Lung microvascular endothelial cell (primary cell): ENCODE measurements at regions not wholly inside any gene's neighbourhood (a gene's known extent, or its start where the extent isn't known, plus 50 kb on each side); places are given as distances from the start of the nearest gene placed in this dataset.
A peak's percentile ranks its signal among the peaks of the same experiment; 100 is the strongest.

Source experiments
- DNase-seq, 2 donors: peaks; one replicate each; pipeline versions ENCODE4 v3.0.0 to v3.0.0-alpha.2; 2010; ENCODE audit warnings: low read depth in 2 of 2

DNA sequence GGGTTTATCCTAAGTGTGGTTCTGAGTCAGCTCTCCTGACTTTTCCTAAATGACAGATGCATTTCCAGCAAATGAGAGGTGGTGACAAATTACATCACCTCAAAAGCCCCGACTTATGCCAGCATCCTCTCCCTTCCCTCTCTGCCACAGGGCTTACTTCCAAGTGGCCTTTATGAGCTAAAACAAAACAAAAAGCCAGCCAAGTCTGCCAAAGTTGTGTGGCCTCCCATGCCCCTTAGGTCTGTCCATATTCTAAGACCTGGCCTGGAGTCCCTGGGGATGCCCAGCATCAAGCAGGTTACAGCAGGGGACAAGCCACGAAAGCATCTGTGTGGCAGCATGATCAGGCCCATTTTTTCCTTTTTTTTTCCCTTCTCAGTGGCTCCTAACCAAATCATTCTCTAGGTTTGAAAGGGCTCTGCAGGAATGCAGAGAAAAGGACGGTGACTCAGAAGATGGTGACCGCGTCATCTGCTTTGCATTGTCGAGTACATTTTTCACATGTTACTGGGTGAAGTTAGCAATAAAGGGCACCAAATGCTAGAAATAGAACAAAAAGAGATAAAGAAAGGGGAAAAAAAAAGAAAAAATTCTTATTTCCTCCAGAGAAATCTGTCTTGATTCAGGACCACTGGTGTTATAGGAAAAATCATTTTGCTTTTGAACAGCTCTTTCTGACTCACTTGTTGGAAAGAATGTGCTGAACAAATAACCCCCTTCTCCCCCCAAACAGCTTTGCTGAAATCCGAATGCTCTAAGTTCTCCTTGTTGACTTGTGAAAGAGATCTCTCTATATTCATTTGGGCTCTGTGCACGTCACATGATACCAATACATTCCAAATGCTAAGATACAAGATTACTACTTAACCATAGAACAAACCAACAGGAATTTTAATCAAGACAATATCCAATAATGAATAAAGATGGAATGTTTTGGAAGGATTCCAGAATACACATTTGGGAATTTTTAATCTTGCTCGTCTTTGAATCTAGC, 178.7 kb downstream of the EN1 start:
- DNase-seq = peak; percentile 5 to 67

GRCh38 chr2:118667964-118668363, 179.5 kb downstream of the EN1 start:
- DNase-seq = peak in 1 of 2 donors; percentile 9

- no peak for DNase-seq
These were observed 180.1 kb downstream of the EN1 start for GRCh38 chr2:118667348-118667747.

DNA sequence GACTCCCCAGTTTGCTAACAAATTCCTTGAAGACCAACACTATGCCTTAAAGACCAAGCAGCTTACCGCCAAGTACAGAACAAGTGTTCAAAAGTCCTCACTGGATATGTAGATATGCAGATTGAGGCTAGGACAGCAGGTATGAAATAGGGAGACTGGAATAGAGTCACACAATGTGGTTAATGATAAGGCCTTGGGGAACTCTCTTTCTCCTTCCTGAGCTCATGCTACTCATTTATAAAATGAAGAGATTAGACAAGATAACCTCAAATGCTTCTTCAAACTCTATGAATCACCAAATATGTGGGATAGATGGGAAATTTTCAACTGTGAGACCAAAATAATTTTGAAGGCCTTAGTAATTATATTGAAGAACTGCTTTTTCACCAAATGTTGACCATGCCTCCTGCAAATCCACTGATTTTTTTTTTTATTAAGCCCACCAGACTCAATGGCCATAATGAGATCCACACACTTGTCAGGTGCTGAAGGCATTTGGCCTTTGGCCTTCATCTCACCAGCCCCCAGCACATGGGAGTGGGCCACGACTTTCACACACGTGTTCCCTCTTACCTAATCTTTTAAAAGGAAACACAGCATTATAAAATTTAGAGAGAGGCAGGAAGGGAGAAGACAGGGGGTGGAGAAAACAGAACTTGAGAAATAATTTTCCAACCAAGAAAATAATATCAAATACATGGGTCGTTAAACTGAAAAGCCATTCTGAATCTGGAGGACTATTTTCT, 181.5 kb downstream of the EN1 start:
- DNase-seq = no peak

- no peak for DNase-seq
These were observed 186.3 kb downstream of the EN1 start for GRCh38 chr2:118661179-118661578.

DNA sequence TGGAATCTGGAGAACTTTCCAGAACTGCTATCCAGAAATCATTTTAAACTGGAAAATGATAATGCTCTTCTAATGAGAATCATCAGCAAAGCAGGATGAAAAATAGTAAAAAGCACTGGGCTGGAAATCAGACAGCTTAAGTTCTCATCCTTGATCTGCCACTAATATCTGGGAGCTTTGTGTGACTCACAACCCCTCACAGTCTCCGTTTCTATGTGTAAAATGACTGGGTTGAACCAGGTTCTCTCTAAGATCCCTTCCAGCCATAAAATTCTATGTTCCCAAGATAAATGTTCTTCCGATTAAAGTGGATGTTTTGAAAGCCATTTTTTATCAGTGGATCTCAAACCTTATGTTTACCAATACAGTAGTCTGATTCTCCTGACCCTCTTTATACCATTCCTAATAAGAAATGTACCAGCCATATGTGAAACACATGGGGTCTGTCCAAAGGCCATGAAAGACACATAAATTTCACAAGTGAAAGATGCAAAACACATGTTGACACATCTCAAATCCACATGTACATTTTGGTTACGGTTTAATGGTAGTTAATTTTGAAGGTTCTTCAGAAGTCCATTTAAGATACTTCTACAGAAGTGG, 188.8 kb downstream of the EN1 start:
- no peak for DNase-seq

GRCh38 chr2:118657466-118657865, 190.0 kb downstream of the EN1 start:
- DNase-seq = no peak

DNA sequence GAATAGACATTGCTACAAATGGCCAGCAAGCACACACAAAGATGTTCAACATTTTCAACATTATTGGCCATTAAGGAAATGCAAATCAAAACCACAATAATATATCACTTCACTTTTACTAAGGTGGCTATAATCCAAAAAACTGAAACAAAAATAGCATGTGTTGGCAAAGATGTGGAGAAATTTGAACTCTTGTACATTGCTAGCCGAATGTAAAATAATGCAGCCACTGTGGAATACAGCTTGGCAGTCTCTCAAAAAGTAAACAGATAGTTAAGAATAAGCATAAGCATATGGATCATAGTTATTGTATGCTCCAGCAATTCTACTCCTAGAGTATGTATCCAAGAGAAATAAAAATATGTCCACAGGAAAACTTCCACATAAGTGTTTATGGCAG, 192.5 kb downstream of the EN1 start:
- no peak for DNase-seq

- no peak for DNase-seq
These were observed 197.1 kb downstream of the EN1 start for GRCh38 chr2:118650327-118650726.

DNA sequence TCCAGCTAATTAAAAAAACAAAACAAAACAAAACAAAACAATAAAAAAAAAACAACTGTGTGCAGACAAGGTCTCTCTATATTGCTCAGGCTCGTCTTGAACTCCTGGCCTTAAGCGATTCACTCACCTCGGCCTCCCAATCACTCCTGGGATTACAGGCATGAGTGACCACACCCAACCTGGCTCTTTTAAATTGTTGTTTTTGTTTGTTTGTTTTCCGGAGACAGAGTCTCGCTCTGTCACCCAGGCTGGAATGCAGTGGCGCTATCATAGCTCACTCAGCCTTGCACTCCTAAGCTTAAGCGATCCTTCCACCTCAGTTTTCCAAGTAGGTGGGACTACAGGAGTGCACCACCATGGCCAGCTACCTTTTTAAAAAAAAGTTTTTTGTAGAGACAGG, 201.6 kb downstream of the EN1 start:
- no peak for DNase-seq

- DNase-seq = no peak
These were observed 203.3 kb downstream of the EN1 start for GRCh38 chr2:118644190-118644589.

DNA sequence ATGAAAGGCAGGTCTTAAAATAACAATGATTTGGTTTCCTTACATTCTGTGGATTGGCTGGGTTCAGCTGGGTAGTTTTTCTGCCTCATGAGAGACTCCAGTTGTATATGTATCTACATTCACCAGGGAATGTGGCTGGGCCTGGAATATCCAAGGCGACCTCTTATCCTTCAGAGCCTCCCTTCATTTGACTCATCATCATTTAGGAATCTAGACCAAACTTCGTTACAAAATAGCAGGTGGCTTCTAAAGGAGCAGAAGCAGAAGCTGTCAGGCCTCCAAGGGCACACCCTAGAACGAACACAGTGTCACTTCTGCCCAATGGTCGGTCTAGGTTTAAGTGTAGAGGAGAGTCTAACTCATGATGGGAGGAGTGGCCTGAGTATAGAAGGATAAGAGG, 204.2 kb downstream of the EN1 start:
- no peak for DNase-seq

- no peak for DNase-seq
These were observed 204.9 kb downstream of the EN1 start for GRCh38 chr2:118642501-118642900.

DNA sequence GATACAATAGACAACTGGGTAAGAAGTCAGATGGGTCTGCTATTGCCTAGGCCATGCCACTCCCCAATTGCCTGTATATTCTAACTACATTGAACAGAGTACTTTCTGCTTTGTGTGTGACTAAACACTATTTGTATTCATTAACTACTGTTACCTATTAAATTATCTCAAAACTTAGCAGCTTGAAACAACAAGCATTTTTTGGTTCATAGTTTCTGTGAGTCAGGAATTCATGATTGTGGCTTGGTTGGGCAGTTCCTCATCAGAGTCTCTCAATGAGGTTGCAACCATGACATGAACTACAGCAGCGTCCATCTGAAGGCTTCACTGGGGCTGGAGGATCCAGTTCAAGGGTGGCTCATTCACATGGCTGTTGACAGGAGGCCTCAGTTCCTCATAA, 205.7 kb downstream of the EN1 start:
- no peak for DNase-seq

GRCh38 chr2:118639371-118639770, 208.1 kb downstream of the EN1 start:
- no peak for DNase-seq

GRCh38 chr2:118638453-118638852, 209.0 kb downstream of the EN1 start:
- no peak for DNase-seq

DNA sequence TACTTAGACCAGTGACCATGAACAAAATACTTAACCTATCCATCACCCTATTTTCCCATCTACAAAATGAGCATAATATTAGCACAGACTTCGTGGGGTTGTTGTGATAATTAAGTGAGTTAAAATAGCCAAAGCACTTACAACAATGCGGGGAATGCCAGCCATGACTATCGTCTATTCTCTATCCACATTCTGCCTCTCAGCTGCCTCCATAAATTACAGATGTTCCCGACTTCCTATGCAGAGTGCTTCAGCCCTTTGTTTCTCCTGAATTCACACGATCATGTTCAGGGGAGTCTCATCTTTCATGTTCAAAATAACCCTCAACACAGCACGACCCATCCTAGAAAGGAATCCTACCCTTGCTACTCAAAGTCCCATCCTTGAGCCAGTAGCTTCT, 211.6 kb downstream of the EN1 start:
- DNase-seq = no peak

GRCh38 chr2:118634876-118635275, 212.6 kb downstream of the EN1 start:
- DNase-seq = no peak

DNA sequence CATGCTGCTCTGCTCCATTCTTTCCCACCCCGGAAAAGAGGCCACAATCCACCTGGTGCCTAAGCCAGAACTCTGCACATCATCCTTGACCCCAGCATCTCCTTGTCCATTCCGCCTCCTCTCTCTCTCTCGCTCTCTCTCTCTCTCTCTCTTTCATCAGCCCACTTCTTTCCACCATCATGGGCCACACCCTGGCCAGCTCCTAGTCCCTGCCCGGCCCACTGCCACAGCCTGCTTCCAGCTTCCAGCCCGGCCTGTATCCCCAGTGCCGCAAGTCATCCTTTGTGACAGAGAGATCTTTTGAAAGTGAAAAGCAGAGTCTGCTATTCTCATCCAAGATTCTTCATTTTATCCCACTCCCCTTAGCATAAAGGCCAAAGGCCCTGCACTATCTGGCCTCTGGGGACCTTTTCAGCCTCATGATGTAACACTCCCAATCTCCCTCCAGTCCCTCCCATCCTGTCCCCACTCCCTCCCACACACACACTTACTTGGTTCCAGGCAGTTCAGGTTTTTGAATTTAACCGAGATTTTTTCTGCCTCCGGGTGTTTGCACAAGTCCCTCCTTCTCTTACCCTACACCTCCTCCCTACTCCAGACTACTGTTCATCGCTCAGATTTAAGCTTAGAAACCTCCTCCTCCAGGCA, 214.0 kb downstream of the EN1 start:
- no peak for DNase-seq

GRCh38 chr2:118632921-118633320, 214.5 kb downstream of the EN1 start:
- DNase-seq = peak in 1 of 2 donors; percentile 1

- DNase-seq = no peak
These were observed 220.3 kb downstream of the EN1 start for GRCh38 chr2:118627156-118627555.

DNA sequence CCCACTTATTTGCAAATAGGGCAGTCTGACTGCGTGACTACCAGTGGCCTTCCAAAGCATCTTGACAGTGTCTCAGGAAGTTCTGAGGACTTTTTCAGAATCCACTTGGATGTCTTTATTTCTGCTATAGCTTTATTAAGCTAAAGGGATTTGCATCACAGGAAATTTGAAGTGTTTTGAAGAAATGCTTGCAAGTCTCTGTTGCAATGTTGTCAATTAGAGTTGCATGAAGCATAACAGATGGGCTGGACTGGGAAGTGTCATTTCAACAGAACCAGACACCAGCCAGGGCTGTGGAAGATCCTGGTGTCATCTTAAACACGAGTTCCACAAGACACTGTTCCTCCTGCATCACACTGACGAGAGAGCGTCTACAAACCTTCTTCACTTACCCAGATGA, 224.5 kb downstream of the EN1 start:
- DNase-seq = no peak
